ENCODE measurements at regions not wholly inside any gene's neighbourhood (a gene's known extent, or its start where the extent isn't known, plus 50 kb on each side); places are given as distances from the start of the nearest gene placed in this dataset.

DNA sequence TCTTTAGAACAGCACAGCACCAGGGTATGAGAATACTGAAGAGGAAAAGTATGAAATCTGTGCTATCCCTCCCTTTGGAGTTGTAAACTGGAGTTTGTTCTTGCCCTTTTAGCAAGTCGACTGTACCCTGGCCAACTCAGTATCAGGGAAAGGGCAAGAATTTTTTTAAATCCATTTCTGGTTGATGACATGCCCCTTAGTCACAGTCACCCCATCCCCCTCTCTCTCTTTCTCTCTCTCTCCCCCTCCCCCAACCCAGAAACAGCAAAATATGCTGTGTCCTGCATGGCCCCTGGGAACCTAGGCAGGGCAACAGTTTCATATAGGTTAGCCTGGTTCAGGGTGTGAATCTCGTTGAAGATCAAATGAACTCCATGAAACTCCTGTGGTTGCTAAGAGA is 177.7 kb upstream of the ADO start:
- no peak overlapping the region for H3K4me3 ChIP-seq (ENCODE audit: low read depth, low read length)
- TF ChIP-seq, protein P1, sequence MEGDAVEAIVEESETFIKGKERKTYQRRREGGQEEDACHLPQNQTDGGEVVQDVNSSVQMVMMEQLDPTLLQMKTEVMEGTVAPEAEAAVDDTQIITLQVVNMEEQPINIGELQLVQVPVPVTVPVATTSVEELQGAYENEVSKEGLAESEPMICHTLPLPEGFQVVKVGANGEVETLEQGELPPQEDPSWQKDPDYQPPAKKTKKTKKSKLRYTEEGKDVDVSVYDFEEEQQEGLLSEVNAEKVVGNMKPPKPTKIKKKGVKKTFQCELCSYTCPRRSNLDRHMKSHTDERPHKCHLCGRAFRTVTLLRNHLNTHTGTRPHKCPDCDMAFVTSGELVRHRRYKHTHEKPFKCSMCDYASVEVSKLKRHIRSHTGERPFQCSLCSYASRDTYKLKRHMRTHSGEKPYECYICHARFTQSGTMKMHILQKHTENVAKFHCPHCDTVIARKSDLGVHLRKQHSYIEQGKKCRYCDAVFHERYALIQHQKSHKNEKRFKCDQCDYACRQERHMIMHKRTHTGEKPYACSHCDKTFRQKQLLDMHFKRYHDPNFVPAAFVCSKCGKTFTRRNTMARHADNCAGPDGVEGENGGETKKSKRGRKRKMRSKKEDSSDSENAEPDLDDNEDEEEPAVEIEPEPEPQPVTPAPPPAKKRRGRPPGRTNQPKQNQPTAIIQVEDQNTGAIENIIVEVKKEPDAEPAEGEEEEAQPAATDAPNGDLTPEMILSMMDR (IDR thresholded peaks at IDR 0.05; ENCODE audit: insufficient read depth, low read depth, low read length): no peak
- DNase-seq (ENCODE audit: low read depth): peak; percentile 20

DNA sequence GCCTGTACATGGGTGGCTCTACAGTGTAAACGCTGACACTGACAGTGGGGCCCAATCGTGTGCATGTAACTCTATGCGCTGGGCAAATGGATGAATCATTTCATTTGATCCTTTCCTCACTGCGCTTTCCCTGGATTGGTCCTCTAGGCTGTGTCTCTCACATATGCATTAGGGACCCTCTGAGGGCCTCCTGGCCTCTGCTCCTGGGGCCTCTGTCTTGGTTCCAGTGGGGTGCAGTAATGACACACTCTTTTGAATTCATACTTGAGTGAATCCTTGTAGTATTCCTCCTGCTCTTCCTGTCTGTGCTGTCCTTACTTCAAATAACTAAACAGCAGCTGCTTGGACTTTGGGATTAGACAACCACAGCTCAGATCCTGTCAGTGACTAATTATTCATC is 176.5 kb upstream of the ADO start:
- TF ChIP-seq, protein P1 (IDR thresholded peaks at IDR 0.05; ENCODE audit: insufficient read depth, low read depth, low read length): no peak
- peak; percentile 18 for DNase-seq (ENCODE audit: low read depth)
- no peak overlapping the region for H3K4me3 ChIP-seq (ENCODE audit: low read depth, low read length)

DNA sequence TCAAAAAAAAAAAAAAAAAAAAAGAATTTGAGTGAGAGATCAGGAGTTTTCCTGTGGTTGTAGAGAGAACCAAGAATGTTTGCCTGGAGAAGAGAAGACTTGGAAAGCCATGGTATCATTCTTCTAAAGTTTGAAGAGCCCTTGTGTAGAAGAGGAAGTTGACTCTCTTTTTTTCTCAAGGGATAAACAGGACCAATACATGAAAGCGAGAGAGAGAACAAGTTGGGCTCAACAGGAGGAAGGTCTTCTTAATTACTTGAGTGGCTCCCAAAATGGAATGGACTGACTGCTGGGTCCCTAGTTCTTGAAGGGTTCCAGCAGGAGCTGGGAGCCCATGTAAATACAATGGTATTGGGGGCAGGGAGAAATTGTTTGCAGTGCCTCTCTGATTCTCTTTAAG is 173.3 kb upstream of the ADO start:
- TF ChIP-seq, protein P1 (IDR thresholded peaks at IDR 0.05; ENCODE audit: insufficient read depth, low read depth, low read length): no peak
- no peak overlapping the region for H3K4me3 ChIP-seq (ENCODE audit: low read depth, low read length)
- no peak for DNase-seq (ENCODE audit: low read depth)

DNA sequence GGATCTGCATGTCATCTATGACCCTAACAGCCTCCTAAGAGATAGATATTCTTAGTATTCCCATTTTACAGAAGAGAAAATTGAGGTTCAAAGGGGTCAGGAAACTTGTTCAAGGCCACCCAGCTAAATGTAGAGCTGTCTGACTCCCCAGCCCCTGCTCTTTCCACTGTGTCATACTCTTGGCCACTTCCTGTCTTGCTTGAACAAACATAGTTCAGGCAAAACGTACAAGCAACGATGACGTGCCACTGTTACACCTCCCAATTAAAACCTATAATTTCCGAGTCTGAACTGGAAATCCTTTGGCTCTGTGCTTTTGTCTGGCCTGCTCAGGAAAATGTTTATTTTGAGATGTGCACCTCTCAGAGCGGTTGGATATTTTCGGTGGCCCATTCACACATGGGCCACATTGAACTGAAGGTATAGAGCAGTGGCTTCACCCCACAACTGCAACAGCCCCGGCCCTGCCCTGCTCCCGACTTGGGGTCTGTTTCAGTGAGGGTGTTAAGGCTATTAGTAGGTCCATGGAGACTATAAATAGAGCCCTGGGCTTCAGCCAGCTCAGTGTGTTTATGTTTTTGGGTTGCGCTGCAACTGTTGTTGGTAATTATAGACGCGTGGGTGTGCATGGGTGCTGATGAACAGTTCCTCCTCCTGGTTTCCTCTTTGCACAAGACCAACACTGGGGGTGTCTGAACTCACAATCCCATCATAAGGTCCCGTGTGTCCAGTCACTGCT is 172.3 kb upstream of the ADO start:
- TF ChIP-seq, protein P1 (IDR thresholded peaks at IDR 0.05; ENCODE audit: insufficient read depth, low read depth, low read length): no peak
- H3K4me3 ChIP-seq (ENCODE audit: low read depth, low read length): no peak overlapping the region
- DNase-seq (ENCODE audit: low read depth): peak; percentile 27

DNA sequence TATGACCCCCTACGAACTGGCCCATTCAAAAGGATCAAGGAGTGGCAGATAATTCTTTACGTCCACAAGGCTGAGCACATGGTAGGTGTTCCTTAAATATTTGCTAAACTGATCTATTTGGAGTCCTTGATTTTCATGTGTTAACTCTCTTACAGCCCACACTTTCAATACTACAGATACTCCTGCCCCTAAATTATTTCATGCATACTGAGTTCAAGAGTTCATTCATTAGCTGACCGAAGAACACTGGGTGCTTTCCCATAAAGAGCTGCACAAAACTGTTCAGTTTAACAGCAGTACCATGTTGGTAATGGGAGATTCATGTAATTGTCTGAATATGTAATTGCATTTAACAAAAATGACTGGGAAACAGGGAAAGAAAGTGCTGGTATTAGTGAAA is 170.5 kb upstream of the ADO start:
- DNase-seq (ENCODE audit: low read depth): no peak

DNA sequence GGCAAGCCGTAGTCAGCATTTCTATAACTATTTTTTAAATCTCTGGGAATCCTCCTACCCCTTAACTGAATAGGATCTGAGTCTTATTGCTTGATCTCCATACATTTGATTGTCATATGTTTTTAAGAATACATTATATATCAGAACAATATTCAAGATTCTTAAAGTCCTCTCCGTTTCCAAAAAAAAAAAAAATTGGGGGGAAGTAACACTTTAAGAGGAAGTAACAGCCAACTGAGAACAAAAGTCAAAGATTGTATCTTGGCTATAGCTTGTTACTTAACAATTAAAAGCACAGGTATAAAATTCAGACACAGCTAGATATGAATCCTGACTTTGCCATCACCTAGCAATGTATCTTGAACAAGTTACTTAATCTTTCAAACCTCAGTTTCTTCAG is 169.9 kb upstream of the ADO start:
- DNase-seq (ENCODE audit: low read depth): no peak
- H3K4me3 ChIP-seq (ENCODE audit: low read depth, low read length): no peak overlapping the region
- TF ChIP-seq, protein P1 (IDR thresholded peaks at IDR 0.05; ENCODE audit: insufficient read depth, low read depth, low read length): no peak

More for the DNA sequence above, 170.5 kb upstream of the ADO start:
- TF ChIP-seq, protein P1 (IDR thresholded peaks at IDR 0.05; ENCODE audit: insufficient read depth, low read depth, low read length): no peak
- no peak overlapping the region for H3K4me3 ChIP-seq (ENCODE audit: low read depth, low read length)

DNA sequence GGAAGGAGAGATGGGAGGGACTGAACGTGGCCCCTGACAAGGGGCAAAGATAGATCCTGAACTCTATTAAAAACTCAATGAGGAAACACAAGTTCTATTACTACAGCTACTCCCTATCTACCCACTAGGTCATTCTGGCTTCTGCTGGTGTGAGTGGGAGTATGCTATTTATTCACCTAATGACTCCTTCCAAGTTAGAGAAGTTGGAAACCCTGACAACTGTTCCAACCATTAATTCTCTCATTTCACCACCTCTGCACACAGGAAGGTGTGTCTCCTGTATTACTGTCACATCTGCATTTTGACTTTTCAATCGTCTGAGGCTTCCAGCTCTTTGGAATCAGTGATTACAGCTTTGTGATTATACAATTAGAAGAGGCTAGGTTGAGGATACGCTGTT is 169.4 kb upstream of the ADO start:
- no peak for DNase-seq (ENCODE audit: low read depth)
- TF ChIP-seq, protein P1 (IDR thresholded peaks at IDR 0.05; ENCODE audit: insufficient read depth, low read depth, low read length): no peak
- no peak overlapping the region for H3K4me3 ChIP-seq (ENCODE audit: low read depth, low read length)

All from fibroblast of villous mesenchyme (primary cell).